ENCODE measurements at regions not wholly inside any gene's neighbourhood (a gene's known extent, or its start where the extent isn't known, plus 50 kb on each side); places are given as distances from the start of the nearest gene placed in this dataset.

GRCh38 chr1:80225510-80225909 lies 1219.0 kb upstream of the ADGRL4 start:
- H3K4me1 ChIP-seq = no peaks in the 10 kb centered on the region
- intact Hi-C loops (cut with DNase I; ENCODE audit: low total_unique reads) = no loop called here
- DNase-seq (ENCODE audit: low spot score in 2 of 2) = no peak
- no peaks in the 10 kb centered on the region for H3K27me3 ChIP-seq
- H3K27ac ChIP-seq = no peak overlapping the region
- H3K36me3 ChIP-seq = no peaks in the 10 kb centered on the region
- no peak overlapping the region for H3K4me3 ChIP-seq
- no peak for TF ChIP-seq POLR2AphosphoS5 (IDR thresholded peaks at IDR 0.05)
- TF ChIP-seq, protein P1, sequence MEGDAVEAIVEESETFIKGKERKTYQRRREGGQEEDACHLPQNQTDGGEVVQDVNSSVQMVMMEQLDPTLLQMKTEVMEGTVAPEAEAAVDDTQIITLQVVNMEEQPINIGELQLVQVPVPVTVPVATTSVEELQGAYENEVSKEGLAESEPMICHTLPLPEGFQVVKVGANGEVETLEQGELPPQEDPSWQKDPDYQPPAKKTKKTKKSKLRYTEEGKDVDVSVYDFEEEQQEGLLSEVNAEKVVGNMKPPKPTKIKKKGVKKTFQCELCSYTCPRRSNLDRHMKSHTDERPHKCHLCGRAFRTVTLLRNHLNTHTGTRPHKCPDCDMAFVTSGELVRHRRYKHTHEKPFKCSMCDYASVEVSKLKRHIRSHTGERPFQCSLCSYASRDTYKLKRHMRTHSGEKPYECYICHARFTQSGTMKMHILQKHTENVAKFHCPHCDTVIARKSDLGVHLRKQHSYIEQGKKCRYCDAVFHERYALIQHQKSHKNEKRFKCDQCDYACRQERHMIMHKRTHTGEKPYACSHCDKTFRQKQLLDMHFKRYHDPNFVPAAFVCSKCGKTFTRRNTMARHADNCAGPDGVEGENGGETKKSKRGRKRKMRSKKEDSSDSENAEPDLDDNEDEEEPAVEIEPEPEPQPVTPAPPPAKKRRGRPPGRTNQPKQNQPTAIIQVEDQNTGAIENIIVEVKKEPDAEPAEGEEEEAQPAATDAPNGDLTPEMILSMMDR (IDR thresholded peaks at IDR 0.05) = no peak
- TF ChIP-seq POLR2A (IDR thresholded peaks at IDR 0.05) = no peak
- no peaks in the 10 kb centered on the region for H3K9me3 ChIP-seq

DNA sequence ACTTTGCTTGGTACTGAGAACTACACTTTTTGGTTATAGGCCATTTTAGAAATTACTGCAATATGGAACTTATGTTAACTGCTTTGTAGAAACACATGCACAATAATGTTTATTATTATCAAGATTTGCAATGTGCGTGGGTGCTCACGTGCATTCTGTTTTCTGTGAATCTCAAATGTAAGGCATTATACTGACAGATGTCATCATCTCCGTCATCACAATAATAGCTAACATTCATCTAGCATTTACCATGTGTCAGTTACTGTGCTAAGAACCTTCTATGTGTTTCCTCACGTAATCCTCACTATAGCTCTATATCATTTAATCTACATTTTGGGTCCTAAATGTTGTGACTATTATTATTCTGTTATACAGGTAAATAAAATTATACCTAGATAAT lies 1214.8 kb upstream of the ADGRL4 start:
- intact Hi-C loops (cut with DNase I; ENCODE audit: low total_unique reads) = no loop called here
- DNase-seq (ENCODE audit: low spot score in 2 of 2) = no peak
- Histone ChIP-seq H3K9me3 (no peaks in the 10 kb centered on the region), H3K4me1 (no peaks in the 10 kb centered on the region), H3K27me3 (no peaks in the 10 kb centered on the region), H3K36me3 (no peaks in the 10 kb centered on the region), H3K4me3 (no peak overlapping the region), H3K27ac (no peak overlapping the region)
- TF ChIP-seq POLR2AphosphoS5 (IDR thresholded peaks at IDR 0.05) (no peak), POLR2A (IDR thresholded peaks at IDR 0.05) (no peak)

- Histone ChIP-seq H3K27ac (peak overlapping the region; percentile 16 to 35), H3K36me3 (no peaks in the 10 kb centered on the region), H3K9me3 (no peaks in the 10 kb centered on the region), H3K4me1 (no peaks in the 10 kb centered on the region), H3K27me3 (no peaks in the 10 kb centered on the region), H3K4me3 (no peak overlapping the region)
- no peak for DNase-seq (ENCODE audit: low spot score in 2 of 2)
- intact Hi-C loops (cut with DNase I; ENCODE audit: low total_unique reads) = no loop called here
- TF ChIP-seq, protein P1 (IDR thresholded peaks at IDR 0.05) = peak in 2 of 3 donors; percentile 14 to 27
- no peak for TF ChIP-seq POLR2A (IDR thresholded peaks at IDR 0.05)
- no peak for TF ChIP-seq POLR2AphosphoS5 (IDR thresholded peaks at IDR 0.05)
Observed at GRCh38 chr1:80218112-80218511, 1211.6 kb upstream of the ADGRL4 start.

DNA sequence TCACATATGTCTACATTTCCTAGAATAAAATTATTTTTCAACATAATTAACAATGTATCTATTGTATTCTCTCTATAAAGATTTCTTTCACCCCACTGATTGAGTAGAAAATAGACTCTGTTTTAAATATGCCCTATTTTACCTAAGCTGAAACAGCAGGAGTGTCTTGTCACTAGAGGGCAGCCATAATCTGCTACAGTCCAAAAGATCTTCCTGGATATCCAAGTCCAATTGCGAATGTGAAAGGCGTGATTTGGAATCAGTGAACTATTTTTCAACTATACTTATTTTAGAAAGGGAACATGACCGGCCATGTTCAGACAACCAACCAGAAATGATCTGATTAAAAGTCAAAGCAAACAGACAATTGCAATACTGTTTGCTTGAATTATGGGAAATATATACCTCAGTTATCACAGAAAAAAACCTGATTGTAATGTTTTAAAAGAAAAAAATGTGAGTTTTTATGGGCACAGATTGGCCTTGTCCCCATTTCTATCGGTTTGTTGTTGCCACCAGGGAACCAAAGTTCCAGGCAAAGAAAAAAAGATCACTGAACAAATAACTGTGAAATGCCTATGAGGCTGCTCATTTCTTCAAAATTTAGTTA lies 1211.0 kb upstream of the ADGRL4 start:
- Histone ChIP-seq H3K9me3 (no peaks in the 10 kb centered on the region), H3K4me1 (no peaks in the 10 kb centered on the region), H3K4me3 (no peak overlapping the region), H3K27me3 (no peaks in the 10 kb centered on the region), H3K36me3 (no peaks in the 10 kb centered on the region), H3K27ac (peak overlapping the region; percentile 16 to 35)
- intact Hi-C loops (cut with DNase I; ENCODE audit: low total_unique reads) = no loop called here
- DNase-seq (ENCODE audit: low spot score in 2 of 2) = no peak
- TF ChIP-seq, protein P1 (IDR thresholded peaks at IDR 0.05) = peak in 2 of 3 donors; percentile 37
- TF ChIP-seq POLR2AphosphoS5 (IDR thresholded peaks at IDR 0.05) = no peak

DNA sequence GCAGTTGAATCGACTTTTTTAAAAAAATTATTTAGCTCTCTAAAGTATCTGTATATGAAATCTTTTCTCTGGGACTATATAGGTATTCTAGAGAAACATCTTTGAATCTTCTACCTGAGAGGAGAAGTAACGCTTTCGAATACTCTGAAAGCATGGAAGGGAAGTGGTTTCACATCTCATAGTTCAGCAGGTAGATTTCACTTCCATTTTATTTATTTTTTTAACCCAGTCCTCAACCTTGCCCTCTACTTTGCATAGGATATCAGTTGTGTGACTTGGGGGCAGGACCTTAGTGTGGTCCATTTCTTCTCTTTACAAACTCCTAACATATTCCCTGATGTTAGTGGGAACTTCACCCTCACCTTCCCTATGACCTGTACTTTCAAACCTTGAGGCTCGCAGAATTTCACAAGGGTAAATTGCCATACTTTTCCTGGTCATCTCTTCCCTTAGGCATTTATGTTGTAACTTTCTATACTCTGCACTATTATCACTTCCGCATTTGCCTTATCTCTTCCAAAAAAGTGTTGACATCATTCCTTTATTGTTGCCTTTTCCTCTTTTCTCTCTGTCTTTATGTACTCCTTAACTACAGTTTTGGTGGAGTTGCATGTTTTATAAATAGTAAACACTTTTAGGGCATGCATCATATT lies 1208.5 kb upstream of the ADGRL4 start:
- Histone ChIP-seq H3K27ac (no peak overlapping the region), H3K27me3 (no peaks in the 10 kb centered on the region), H3K4me3 (no peak overlapping the region), H3K4me1 (no peaks in the 10 kb centered on the region), H3K36me3 (no peaks in the 10 kb centered on the region), H3K9me3 (no peaks in the 10 kb centered on the region)
- no peak for DNase-seq (ENCODE audit: low spot score in 2 of 2)
- intact Hi-C loops (cut with DNase I; ENCODE audit: low total_unique reads) = no loop called here
- TF ChIP-seq POLR2AphosphoS5 (IDR thresholded peaks at IDR 0.05) (no peak), POLR2A (IDR thresholded peaks at IDR 0.05) (no peak)
- TF ChIP-seq, protein P1 (IDR thresholded peaks at IDR 0.05) = no peak

All from breast epithelium (tissue), 4 donors.